CD4-positive, alpha-beta T cell treated with Interleukin-17A for 4 hours (primary cell): ENCODE measurements at regions not wholly inside any gene's neighbourhood (a gene's known extent, or its start where the extent isn't known, plus 50 kb on each side); places are given as distances from the start of the nearest gene placed in this dataset.
"Not testable (repeated sequence)": the region's sequence is repeated elsewhere in the genome, so short reads cannot be mapped to it uniquely, and the experiment has no call there.

ENCODE experiments used
- DNase-seq: peaks from one replicate; pipeline ENCODE4 v3.0.0-alpha.2; 2020; ENCODE audit warnings: mixed read lengths

DNA sequence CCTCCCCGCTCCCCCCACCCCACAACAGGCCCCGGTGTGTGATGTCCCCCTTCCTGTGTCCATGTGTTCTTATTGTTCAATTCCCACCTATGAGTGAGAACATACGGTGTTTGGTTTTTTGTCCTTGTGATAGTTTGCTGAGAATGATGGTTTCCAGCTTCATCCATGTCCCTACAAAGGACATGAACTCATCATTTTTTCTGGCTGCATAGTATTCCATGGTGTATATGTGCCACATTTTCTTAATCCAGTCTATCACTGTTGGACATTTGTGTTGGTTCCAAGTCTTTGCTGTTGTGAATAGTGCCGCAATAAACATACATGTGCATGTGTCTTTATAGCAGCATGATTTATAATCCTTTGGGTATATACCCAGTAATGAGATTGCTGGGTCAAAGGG lies 104.3 kb downstream of the MTPN start:
- DNase-seq: not testable (repeated sequence)

- DNase-seq: no peak
Measured at GRCh38 chr7:135862586-135863340, 114.2 kb upstream of the FAM180A start.

DNA sequence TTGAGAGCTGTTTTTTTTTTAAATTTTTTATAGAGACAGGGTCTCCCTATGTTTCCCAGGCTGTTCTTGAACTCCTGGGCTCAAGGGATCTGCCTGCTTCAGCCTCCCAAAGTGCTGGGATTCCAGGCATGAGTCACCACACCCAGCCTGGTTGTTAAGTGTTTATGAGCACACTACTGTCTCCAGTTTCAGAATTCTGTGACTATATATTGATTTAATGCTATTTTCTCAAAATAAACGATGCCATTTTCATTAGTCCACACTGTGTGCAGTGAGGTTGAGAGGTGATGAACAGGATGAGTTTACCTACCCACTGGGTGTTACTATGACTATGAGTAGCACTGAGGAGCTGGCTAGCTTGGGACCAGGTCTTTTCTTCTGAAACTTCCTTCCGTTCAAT lies 110.9 kb upstream of the FAM180A start:
- DNase-seq: no peak

GRCh38 chr7:135858851-135859250 lies 110.2 kb upstream of the FAM180A start:
- no peak for DNase-seq

- DNase-seq: no peak
Measured at GRCh38 chr7:135858379-135858778, 109.8 kb upstream of the FAM180A start.

DNA sequence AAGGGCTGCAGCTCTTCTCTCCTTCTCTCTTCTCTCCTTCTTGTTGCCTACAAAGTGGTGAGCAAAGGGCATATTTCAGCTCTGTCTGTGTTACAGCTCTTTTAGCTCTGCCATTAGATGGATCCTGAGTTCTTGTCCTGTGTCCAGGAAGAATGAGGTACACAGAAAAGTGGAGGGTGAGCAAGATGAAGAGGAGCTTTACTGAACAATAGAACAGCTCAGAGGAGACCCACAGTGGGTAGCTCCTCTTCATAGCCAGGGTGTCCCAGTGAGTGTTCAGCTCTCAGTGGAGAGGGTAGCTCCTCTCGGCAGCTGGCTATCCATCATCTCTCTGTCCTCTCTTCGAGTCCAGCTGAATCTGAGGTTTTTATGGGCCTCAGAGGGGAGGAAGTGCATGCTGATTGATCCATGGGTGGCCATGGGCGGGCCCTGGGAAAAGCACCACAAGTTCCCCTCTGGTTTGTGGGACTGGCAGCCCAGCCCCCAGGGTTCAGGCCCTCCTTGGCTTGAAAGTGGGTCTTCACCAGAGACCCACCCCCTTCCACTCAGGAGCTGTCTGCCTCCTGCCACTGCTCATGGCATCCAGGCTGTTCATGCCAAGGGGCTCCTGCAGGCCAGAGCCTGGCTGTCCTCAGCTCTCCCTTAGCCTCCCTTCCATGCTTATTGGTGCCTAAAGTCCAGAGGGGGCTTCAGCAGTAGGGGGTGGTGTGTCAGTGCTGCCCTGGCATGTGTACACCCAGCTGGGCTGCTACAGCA lies 109.1 kb upstream of the FAM180A start:
- no peak for DNase-seq

- no peak for DNase-seq
Measured at GRCh38 chr7:135856356-135857144, 107.9 kb upstream of the FAM180A start.

- DNase-seq: no peak
Measured at GRCh38 chr7:135855846-135856245, 107.2 kb upstream of the FAM180A start.

DNA sequence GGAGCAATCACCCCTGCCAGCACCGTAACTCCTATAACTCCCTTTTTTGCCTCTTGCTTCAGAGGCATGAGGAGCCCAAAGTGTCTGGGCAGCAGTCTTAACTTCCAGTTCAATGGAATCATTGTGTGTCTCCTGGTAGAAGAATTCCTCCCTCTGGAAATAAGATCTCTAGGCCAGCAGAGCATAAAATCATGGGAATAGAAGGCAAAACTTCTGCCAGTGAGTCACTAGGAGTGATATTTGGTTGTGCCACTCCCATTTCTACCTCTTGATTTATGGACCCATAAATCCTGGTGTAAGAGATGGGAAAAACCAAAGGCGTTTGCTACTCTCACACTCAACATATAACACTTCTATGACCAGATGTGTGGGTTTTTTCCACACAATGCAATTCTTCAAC lies 104.9 kb upstream of the FAM180A start:
- no peak for DNase-seq

- no peak for DNase-seq
Measured at GRCh38 chr7:135853008-135853407, 104.4 kb upstream of the FAM180A start.

DNA sequence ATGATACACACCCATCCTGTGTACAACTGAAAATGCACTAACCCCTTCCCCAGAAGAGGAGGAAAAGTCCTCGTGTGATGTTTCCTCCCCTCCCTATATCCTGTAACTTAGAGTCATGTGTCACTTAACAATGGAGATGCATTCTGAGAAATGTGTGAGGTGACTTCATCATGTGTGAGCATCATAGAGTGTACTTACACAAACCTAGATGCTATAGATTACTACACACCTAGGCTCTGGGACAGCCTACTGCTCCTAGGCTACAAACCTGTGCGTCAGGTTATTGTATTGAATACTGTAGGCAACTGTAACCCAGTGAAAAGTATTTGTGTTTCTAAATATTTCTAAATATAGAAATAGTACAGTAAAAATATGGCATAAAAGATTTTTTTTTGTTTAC lies 98.6 kb upstream of the FAM180A start:
- no peak for DNase-seq

DNA sequence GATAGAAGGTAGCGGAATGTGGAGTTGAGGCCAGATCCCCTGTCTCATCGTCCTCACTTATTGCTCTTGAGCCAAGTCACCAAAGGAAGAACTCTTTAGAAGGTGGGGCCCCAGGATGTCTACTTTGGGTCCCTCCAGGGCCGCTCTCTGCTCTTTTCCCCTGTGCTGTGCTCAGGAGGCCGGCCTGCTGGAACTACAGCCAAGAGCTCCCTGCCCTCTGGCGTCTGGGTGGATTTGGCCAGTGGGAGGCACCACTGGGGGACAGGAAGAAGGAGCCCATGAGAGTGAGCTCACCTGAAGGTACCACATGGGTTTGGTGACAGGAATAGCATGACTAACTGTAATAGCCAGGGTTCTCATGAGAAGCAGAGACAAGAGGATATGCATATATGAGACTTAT lies 97.7 kb upstream of the FAM180A start:
- DNase-seq: no peak

DNA sequence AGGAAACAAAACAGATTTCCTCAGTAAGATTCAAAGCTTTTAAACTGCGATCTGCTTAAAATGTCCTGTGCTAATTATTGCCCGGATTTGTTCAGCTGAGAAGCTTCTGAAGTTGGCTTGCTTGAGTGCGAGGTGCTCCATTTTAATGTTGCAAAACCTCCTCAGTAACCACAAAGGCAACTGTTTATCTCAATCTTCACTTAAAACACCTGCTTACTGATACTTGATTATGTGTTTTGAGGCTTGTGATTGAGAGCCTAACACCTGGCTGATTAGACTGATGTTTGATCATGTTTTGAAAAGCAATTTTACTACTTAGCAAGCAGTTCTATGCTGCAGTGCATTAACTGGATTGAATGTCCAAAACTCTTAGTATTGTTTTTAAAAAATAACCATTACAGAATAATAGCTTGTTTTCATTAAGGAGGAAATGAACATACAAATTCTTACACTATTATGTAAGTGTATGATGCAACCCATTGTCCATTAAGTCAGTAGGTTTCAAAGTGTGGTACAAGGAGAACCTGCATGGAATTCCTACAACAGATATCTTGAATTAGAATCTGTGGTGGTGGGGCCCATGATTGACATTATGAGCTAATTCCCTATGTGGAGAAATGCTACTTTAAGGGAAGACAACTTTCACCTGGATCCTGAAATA lies 96.9 kb upstream of the FAM180A start:
- DNase-seq: no peak

DNA sequence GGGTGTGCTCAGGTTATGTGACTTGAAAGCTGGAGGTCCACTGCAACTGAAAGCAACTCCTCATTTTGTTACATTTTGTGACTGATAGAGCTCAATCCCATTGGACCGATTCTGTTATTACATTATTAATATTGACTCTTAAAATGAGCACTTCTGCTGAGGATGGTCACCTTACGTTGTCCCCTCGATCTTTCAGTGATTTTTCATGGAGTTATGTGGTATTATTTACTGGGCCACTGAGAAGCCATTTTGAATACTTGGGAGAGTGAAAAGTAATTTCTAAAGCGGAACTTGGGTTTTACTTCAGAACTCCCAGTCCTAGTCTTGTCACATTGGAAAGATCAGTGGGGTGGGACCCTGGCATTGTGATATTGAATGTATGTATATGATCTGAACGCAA lies 96.3 kb upstream of the FAM180A start:
- no peak for DNase-seq

- DNase-seq: no peak
Measured at GRCh38 chr7:135843214-135843613, 94.6 kb upstream of the FAM180A start.

- no peak for DNase-seq
Measured at GRCh38 chr7:135842446-135843179, 94.0 kb upstream of the FAM180A start.

- no peak for DNase-seq
Measured at GRCh38 chr7:135840591-135840990, 92.0 kb upstream of the FAM180A start.

DNA sequence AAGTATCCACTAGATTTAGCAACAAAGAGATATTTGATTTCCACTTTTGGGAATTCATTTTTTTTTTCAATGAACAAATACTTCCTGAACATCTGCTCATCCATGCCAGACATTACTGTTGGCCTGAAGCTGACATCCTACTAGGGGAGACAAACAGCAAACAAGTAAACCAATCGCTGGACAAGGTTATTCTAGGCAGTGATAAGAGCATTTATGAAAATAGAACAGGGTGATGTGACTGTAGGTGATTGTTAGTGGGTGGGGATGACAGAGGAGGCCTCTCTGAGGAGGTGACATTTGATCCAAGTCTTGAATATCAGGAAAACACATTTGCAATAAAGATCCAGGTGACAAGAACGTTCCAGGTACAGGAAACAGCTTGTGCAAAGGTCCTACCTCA lies 89.1 kb upstream of the FAM180A start:
- DNase-seq: no peak

DNA sequence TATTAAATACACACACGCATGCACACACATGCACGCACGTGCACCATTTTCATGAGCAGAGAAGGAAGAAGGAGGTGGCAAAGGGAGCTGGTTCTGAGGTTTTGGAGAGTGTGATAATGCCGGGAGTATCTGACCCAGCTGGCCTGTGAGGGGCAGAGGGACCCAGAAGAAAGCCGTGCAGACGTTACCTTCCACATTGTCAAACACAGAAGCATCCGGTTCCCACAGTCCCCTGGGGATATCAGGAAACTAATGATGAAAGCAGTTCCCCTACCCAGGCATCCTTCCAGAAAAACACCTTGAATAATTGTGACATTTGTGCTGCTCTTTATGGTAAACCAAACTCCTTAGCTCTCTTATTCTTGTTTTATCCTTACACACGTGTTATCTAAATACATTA lies 85.7 kb upstream of the FAM180A start:
- DNase-seq: no peak

- DNase-seq: no peak
Measured at GRCh38 chr7:135833642-135834041, 85.0 kb upstream of the FAM180A start.

GRCh38 chr7:135831455-135832195 lies 83.0 kb upstream of the FAM180A start:
- peak; percentile 14 for DNase-seq

DNA sequence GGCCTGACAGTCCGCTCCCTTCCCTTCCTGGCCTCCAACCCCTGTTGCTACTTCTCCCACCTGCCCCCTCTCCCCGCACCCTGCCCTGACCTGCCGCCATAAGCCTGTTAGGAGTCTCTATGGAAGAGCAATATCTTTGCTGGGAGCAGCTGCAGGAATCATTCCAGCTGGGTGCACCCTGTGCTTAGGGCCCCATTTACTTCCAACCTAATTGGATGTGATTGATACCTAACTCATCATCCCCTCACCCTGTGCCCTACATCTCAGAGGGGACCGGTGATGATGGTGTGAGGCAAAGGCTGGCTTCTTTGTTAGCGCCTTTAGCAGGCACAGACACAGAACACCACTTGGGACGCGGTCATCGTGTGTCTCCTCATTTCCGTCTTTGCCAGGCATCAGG lies 80.0 kb upstream of the FAM180A start:
- no peak for DNase-seq
